ENCODE measurements at regions not wholly inside any gene's neighbourhood (a gene's known extent, or its start where the extent isn't known, plus 50 kb on each side); places are given as distances from the start of the nearest gene placed in this dataset.

GRCh38 chr2:65660340-65660739, 227.9 kb upstream of the SPRED2 start:
- no peak overlapping the region for H3K4me3 ChIP-seq (ENCODE audit: extremely low read depth, insufficient read depth, low read length, poor library complexity, severe bottlenecking)
- H3K9me3 ChIP-seq (ENCODE audit: control insufficient read depth, low read length) = no peaks in the 10 kb centered on the region
- no peaks in the 10 kb centered on the region for H3K36me3 ChIP-seq (ENCODE audit: control insufficient read depth, insufficient read depth, low read length)
- peaks cover 3% of the 10 kb centered on the region for H3K4me1 ChIP-seq (ENCODE audit: control insufficient read depth, insufficient read depth, low read length, poor library complexity, severe bottlenecking)
- WGBS, 2 experiments (ENCODE audit: insufficient coverage in 2 of 2) = 82% methylated on average over 2 of the region's 6 CpGs; no CpG with 5 or more reads in 1 of the 2 experiments
- H3K27ac ChIP-seq (ENCODE audit: low read depth, low read length, severe bottlenecking) = no peak overlapping the region

DNA sequence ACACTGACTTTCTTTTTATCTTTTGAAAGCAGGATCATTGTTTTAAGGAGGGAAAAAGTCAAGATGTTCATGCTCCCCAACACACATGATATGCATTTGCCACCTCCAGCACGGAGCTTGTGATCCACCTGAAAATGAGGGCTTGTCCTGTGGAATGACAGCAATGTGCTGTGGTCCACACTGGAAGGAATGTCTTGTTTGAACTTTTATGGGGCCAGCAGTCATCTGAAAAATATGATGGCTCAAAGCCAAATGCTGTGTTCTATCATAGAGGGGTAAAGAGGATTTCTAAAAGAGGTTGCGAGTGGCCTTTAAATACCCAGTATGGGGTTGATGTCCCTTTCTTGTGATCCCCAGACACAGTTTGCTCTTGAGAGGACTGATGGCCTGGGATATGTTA, 226.5 kb upstream of the SPRED2 start:
- WGBS, 2 experiments (ENCODE audit: insufficient coverage in 2 of 2) = 100% methylated on average over 2 of the region's 2 CpGs
- no peak overlapping the region for H3K4me3 ChIP-seq (ENCODE audit: extremely low read depth, insufficient read depth, low read length, poor library complexity, severe bottlenecking)
- no peak overlapping the region for H3K27ac ChIP-seq (ENCODE audit: low read depth, low read length, severe bottlenecking)
- peaks cover 3% of the 10 kb centered on the region for H3K4me1 ChIP-seq (ENCODE audit: control insufficient read depth, insufficient read depth, low read length, poor library complexity, severe bottlenecking)
- no peaks in the 10 kb centered on the region for H3K36me3 ChIP-seq (ENCODE audit: control insufficient read depth, insufficient read depth, low read length)
- no peaks in the 10 kb centered on the region for H3K9me3 ChIP-seq (ENCODE audit: control insufficient read depth, low read length)

DNA sequence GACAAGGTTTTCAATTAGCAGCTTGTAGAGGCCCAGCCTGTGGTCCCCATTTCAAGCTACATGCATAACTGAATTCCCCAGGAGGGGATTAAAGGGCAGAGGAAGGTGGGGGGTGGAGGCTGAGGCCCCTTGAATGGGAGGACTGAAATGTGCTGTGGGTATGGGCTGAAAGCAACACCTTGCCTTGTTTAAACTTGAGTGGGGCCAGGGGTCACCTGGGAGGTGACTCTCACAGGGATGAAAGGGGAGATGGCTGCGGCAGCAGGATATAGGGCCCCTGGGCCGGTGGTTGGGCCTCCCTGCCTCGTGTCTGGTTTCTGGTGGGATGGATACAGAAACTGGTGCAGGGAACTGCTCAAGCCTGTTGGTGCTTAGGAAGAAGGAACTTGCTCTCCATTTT, 225.9 kb upstream of the SPRED2 start:
- H3K36me3 ChIP-seq (ENCODE audit: control insufficient read depth, insufficient read depth, low read length) = no peaks in the 10 kb centered on the region
- H3K9me3 ChIP-seq (ENCODE audit: control insufficient read depth, low read length) = no peaks in the 10 kb centered on the region
- H3K4me3 ChIP-seq (ENCODE audit: extremely low read depth, insufficient read depth, low read length, poor library complexity, severe bottlenecking) = no peak overlapping the region
- peaks cover 3% of the 10 kb centered on the region for H3K4me1 ChIP-seq (ENCODE audit: control insufficient read depth, insufficient read depth, low read length, poor library complexity, severe bottlenecking)
- H3K27ac ChIP-seq (ENCODE audit: low read depth, low read length, severe bottlenecking) = no peak overlapping the region
- 67 to 84% methylated on average over 1 to 3 of the region's 3 CpGs for WGBS, 2 experiments (ENCODE audit: insufficient coverage in 2 of 2)

GRCh38 chr2:65656160-65656718, 223.8 kb upstream of the SPRED2 start:
- no peaks in the 10 kb centered on the region for H3K4me1 ChIP-seq (ENCODE audit: control insufficient read depth, insufficient read depth, low read length, poor library complexity, severe bottlenecking)
- WGBS, 2 experiments (ENCODE audit: insufficient coverage in 2 of 2) = 90 to 91% methylated on average over 3 of the region's 4 CpGs
- H3K36me3 ChIP-seq (ENCODE audit: control insufficient read depth, insufficient read depth, low read length) = no peaks in the 10 kb centered on the region
- H3K4me3 ChIP-seq (ENCODE audit: extremely low read depth, insufficient read depth, low read length, poor library complexity, severe bottlenecking) = no peak overlapping the region
- no peaks in the 10 kb centered on the region for H3K9me3 ChIP-seq (ENCODE audit: control insufficient read depth, low read length)
- H3K27ac ChIP-seq (ENCODE audit: low read depth, low read length, severe bottlenecking) = no peak overlapping the region

DNA sequence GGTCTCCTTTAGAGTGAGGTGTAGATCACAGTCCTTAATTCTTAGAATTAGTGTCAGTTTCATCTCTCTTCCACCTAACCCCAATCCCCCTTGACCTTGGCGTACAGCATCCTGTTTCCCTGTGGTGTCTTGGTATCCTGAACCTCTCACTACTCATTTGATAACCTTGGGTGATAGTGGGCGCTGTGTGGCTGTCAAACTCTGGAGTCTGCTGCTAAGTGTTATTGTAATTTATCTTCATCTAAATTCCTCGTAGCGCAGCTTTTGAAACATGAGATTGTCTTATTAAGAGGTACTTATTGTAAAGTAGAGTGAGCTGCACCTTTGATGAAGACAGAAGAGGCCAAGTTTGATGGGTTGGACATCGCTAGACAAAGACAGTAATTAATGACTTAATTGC, 222.6 kb upstream of the SPRED2 start:
- 100% methylated on average over 2 of the region's 5 CpGs; no CpG with 5 or more reads in 1 of the 2 experiments for WGBS, 2 experiments (ENCODE audit: insufficient coverage in 2 of 2)
- H3K27ac ChIP-seq (ENCODE audit: low read depth, low read length, severe bottlenecking) = no peak overlapping the region
- H3K4me1 ChIP-seq (ENCODE audit: control insufficient read depth, insufficient read depth, low read length, poor library complexity, severe bottlenecking) = no peaks in the 10 kb centered on the region
- H3K36me3 ChIP-seq (ENCODE audit: control insufficient read depth, insufficient read depth, low read length) = no peaks in the 10 kb centered on the region
- no peaks in the 10 kb centered on the region for H3K9me3 ChIP-seq (ENCODE audit: control insufficient read depth, low read length)
- H3K4me3 ChIP-seq (ENCODE audit: extremely low read depth, insufficient read depth, low read length, poor library complexity, severe bottlenecking) = no peak overlapping the region

DNA sequence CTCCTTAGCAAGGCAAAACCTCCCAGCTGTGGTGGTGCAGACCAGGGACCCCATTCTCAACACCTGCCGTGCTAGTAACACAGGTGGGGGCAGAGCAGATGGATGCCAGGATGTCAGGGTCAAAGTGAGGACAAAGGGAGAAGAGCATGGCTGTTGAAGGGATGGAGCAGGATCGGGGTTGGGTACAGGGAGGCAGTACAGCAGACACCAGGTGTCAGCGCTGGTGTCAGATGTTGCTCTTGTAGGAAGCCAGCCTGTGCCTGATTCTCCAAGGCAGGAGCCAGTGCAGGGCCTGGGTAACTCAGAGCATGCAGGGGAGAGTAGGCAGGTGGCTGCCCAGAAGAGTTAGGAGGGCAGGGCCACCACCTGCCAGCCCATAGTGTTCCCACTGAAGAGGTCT, 222.1 kb upstream of the SPRED2 start:
- no peaks in the 10 kb centered on the region for H3K9me3 ChIP-seq (ENCODE audit: control insufficient read depth, low read length)
- H3K36me3 ChIP-seq (ENCODE audit: control insufficient read depth, insufficient read depth, low read length) = no peaks in the 10 kb centered on the region
- no peak overlapping the region for H3K4me3 ChIP-seq (ENCODE audit: extremely low read depth, insufficient read depth, low read length, poor library complexity, severe bottlenecking)
- no peaks in the 10 kb centered on the region for H3K4me1 ChIP-seq (ENCODE audit: control insufficient read depth, insufficient read depth, low read length, poor library complexity, severe bottlenecking)
- WGBS, 2 experiments (ENCODE audit: insufficient coverage in 2 of 2) = 74 to 77% methylated on average over 2 to 3 of the region's 3 CpGs
- no peak overlapping the region for H3K27ac ChIP-seq (ENCODE audit: low read depth, low read length, severe bottlenecking)

GRCh38 chr2:65652066-65652465, 219.7 kb upstream of the SPRED2 start:
- Histone ChIP-seq H3K36me3 (ENCODE audit: control insufficient read depth, insufficient read depth, low read length) (no peaks in the 10 kb centered on the region), H3K4me3 (ENCODE audit: extremely low read depth, insufficient read depth, low read length, poor library complexity, severe bottlenecking) (no peak overlapping the region), H3K27ac (ENCODE audit: low read depth, low read length, severe bottlenecking) (no peak overlapping the region), H3K9me3 (ENCODE audit: control insufficient read depth, low read length) (no peaks in the 10 kb centered on the region), H3K4me1 (ENCODE audit: control insufficient read depth, insufficient read depth, low read length, poor library complexity, severe bottlenecking) (no peaks in the 10 kb centered on the region)
- WGBS, 2 experiments (ENCODE audit: insufficient coverage in 2 of 2) = 92% methylated on average over 1 of the region's 1 CpG; no CpG with 5 or more reads in 1 of the 2 experiments

GRCh38 chr2:65649811-65650589, 217.6 kb upstream of the SPRED2 start:
- Histone ChIP-seq H3K4me1 (ENCODE audit: control insufficient read depth, insufficient read depth, low read length, poor library complexity, severe bottlenecking) (no peaks in the 10 kb centered on the region), H3K4me3 (ENCODE audit: extremely low read depth, insufficient read depth, low read length, poor library complexity, severe bottlenecking) (no peak overlapping the region), H3K27ac (ENCODE audit: low read depth, low read length, severe bottlenecking) (no peak overlapping the region), H3K36me3 (ENCODE audit: control insufficient read depth, insufficient read depth, low read length) (no peaks in the 10 kb centered on the region), H3K9me3 (ENCODE audit: control insufficient read depth, low read length) (no peaks in the 10 kb centered on the region)
- WGBS, 2 experiments (ENCODE audit: insufficient coverage in 2 of 2) = 73 to 100% methylated on average over 3 of the region's 5 CpGs

DNA sequence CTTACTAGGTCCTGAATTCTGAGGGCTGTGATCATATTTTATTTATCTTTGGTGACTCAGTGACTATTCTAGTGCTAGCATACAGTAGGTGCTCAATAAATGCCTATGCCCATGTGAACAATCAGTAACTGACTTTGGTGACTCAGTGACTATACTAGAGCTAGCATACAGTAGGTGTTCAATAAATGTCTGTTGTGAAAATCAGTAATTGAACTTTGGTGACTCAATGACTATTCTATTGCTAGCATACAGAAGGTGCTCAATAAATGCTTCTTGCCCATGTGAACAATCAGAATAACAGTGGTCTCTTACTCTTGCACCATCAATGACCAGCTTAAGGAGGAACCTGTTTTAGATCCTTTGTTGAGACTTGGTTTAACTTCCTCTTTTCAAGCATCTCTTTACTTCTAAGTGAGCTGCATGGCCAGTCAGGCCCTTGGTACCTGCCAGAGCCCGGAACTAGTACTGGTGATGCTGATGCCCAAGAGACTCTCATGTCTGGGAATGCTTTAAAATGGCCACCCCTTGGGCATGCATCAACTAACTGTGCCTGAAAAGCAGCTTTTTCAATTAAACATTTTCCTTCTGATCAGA, 214.9 kb upstream of the SPRED2 start:
- no peak overlapping the region for H3K27ac ChIP-seq (ENCODE audit: low read depth, low read length, severe bottlenecking)
- no peaks in the 10 kb centered on the region for H3K36me3 ChIP-seq (ENCODE audit: control insufficient read depth, insufficient read depth, low read length)
- H3K4me3 ChIP-seq (ENCODE audit: extremely low read depth, insufficient read depth, low read length, poor library complexity, severe bottlenecking) = no peak overlapping the region
- H3K9me3 ChIP-seq (ENCODE audit: control insufficient read depth, low read length) = no peaks in the 10 kb centered on the region
- H3K4me1 ChIP-seq (ENCODE audit: control insufficient read depth, insufficient read depth, low read length, poor library complexity, severe bottlenecking) = no peaks in the 10 kb centered on the region
- 88% methylated on average over 1 of the region's 1 CpG; no CpG with 5 or more reads in 1 of the 2 experiments for WGBS, 2 experiments (ENCODE audit: insufficient coverage in 2 of 2)

DNA sequence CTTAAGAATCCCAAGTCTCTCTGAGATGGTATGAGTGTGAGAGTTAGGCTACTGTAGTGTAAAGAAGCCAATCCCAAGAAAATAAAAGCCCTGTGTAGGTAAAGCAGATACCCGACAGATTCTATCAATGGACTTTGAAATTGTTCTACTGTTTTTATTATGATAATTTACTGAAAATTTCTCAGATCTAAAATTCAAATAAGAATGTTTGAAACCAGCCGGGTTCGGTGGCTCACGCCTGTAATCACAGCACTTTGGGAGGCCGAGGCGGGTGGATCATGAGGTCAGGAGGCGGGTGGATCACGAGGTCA, 208.3 kb upstream of the SPRED2 start:
- Histone ChIP-seq H3K27ac (ENCODE audit: low read depth, low read length, severe bottlenecking) (no peak overlapping the region), H3K36me3 (ENCODE audit: control insufficient read depth, insufficient read depth, low read length) (no peaks in the 10 kb centered on the region), H3K9me3 (ENCODE audit: control insufficient read depth, low read length) (no peaks in the 10 kb centered on the region), H3K4me1 (ENCODE audit: control insufficient read depth, insufficient read depth, low read length, poor library complexity, severe bottlenecking) (no peaks in the 10 kb centered on the region), H3K4me3 (ENCODE audit: extremely low read depth, insufficient read depth, low read length, poor library complexity, severe bottlenecking) (no peak overlapping the region)
- 80% methylated on average over 3 of the region's 8 CpGs; no CpG with 5 or more reads in 1 of the 2 experiments for WGBS, 2 experiments (ENCODE audit: insufficient coverage in 2 of 2)

Data from mesodermal cell (in vitro differentiated cells).